ENCODE measurements at regions not wholly inside any gene's neighbourhood (a gene's known extent, or its start where the extent isn't known, plus 50 kb on each side); places are given as distances from the start of the nearest gene placed in this dataset.

- no peak for DNase-seq
- no peaks in the 10 kb centered on the region for H3K27me3 ChIP-seq (ENCODE audit: control insufficient read depth, insufficient read depth, low read length, poor library complexity, severe bottlenecking)
- Mint-ChIP-seq H3K27me3 (ENCODE audit: insufficient read depth) (peaks cover 3% of the 10 kb centered on the region), H3K27ac (no peak overlapping the region), H3K4me3 (no peak overlapping the region), H3K9me3 (peaks cover 4% of the 10 kb centered on the region), H3K36me3 (ENCODE audit: low read depth) (no peaks in the 10 kb centered on the region), H3K4me1 (peaks cover 17% of the 10 kb centered on the region)
- no peak overlapping the region for H3K4me3 ChIP-seq (ENCODE audit: low read length)
- H3K4me1 ChIP-seq (ENCODE audit: control insufficient read depth, insufficient read depth, low read length) = peaks cover 6% of the 10 kb centered on the region
- TF ChIP-seq CTCF (conservative IDR thresholded peaks at IDR 0.05) = no peak
- H3K9me3 ChIP-seq (ENCODE audit: control insufficient read depth, low read length) = peaks cover 18% of the 10 kb centered on the region
- WGBS, 2 experiments (ENCODE audit: insufficient coverage in 1 of 2, insufficient read length in 1 of 2) = 92 to 94% methylated on average over 6 to 8 of the region's 8 CpGs
- H3K36me3 ChIP-seq (ENCODE audit: control insufficient read depth, insufficient read depth, low read length) = no peaks in the 10 kb centered on the region
- H3K27ac ChIP-seq (ENCODE audit: low read depth, low read length) = no peak overlapping the region
- no peak overlapping the region for H3K9ac ChIP-seq (ENCODE audit: extremely low read depth, low read length, poor library complexity, severe bottlenecking)
Observed at GRCh38 chr2:105488285-105488684, 89.4 kb upstream of the FHL2 start.

DNA sequence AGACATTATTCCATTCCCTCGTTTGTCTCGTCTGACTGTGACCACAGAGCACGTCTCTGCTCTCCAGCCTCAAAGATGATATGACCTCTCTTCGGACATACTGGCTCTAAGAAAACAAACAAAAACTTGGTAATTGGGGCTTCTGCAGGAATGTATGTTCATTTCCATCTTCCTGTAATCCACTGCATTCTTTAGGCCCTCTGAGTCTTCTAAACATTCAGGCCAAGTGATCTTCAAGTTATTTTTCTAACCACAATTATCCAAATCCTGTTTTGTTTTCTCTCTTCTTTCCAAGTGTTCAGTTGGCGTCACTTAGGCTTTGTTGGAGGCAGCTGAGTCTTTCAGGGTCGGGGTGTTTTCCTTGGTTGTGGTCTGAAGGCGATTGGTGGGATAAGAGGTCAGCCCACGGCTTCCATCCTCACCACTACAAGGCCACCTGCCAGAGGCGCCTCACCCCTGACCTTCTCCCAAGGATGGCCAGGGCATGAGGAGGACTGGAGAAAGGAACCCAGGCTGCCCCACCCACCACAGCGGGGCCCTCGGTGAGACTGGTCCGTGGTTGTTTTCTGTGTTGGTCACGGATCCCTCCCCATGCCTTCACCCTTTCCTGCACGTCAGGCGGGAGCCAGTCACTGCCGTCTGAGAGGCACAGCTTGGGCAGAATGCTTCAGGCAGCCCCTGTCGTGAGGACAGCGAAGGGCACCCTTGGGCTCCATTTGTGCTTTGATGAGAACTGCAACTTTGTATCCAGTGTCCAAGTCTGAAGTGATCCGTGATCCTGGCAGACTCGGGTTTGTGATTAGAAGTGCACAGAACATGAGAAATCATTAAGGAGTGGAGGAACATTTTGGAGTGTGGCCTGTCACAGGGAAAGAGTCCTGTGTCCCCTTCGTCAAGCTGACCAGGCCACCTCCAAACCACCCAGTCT, 88.6 kb upstream of the FHL2 start:
- Histone ChIP-seq H3K36me3 (ENCODE audit: control insufficient read depth, insufficient read depth, low read length) (no peaks in the 10 kb centered on the region), H3K9me3 (ENCODE audit: control insufficient read depth, low read length) (peaks cover 9% of the 10 kb centered on the region), H3K27ac (ENCODE audit: low read depth, low read length) (no peak overlapping the region), H3K4me1 (ENCODE audit: control insufficient read depth, insufficient read depth, low read length) (peaks cover 6% of the 10 kb centered on the region), H3K9ac (ENCODE audit: extremely low read depth, low read length, poor library complexity, severe bottlenecking) (no peak overlapping the region), H3K4me3 (ENCODE audit: low read length) (no peak overlapping the region), H3K27me3 (ENCODE audit: control insufficient read depth, insufficient read depth, low read length, poor library complexity, severe bottlenecking) (no peaks in the 10 kb centered on the region)
- Mint-ChIP-seq H3K4me1 (peaks cover 17% of the 10 kb centered on the region), H3K9me3 (no peaks in the 10 kb centered on the region), H3K27me3 (ENCODE audit: insufficient read depth) (peaks cover 3% of the 10 kb centered on the region), H3K4me3 (no peak overlapping the region), H3K36me3 (ENCODE audit: low read depth) (no peaks in the 10 kb centered on the region), H3K27ac (no peak overlapping the region)
- WGBS, 2 experiments (ENCODE audit: insufficient coverage in 1 of 2, insufficient read length in 1 of 2) = 92 to 95% methylated on average over 11 to 20 of the region's 21 CpGs
- DNase-seq = no peak
- TF ChIP-seq CTCF (conservative IDR thresholded peaks at IDR 0.05) = no peak

DNA sequence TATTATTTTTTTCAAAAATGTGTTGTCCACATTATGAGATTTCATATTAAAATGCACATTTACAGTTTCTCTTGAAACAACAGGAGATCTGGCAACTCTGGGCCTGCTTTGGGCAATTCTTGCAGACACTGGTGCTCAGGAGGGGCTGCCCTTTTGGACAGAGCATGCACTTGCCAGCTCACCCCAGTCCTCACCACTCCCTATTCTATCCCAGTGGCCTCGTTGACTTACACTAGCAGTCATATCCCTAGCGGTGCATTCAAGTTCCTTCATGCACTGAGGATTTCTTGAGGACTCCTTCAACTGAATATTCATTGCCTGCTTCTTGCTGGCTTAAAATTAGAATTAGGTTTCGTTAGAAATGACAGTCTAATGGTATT, 87.9 kb upstream of the FHL2 start:
- no peak for TF ChIP-seq CTCF (conservative IDR thresholded peaks at IDR 0.05)
- Mint-ChIP-seq H3K4me1 (peaks cover 17% of the 10 kb centered on the region), H3K4me3 (no peak overlapping the region), H3K36me3 (ENCODE audit: low read depth) (no peaks in the 10 kb centered on the region), H3K9me3 (no peaks in the 10 kb centered on the region), H3K27ac (no peak overlapping the region), H3K27me3 (ENCODE audit: insufficient read depth) (no peaks in the 10 kb centered on the region)
- peaks cover 5% of the 10 kb centered on the region for H3K9me3 ChIP-seq (ENCODE audit: control insufficient read depth, low read length)
- peaks cover 6% of the 10 kb centered on the region for H3K4me1 ChIP-seq (ENCODE audit: control insufficient read depth, insufficient read depth, low read length)
- no peak overlapping the region for H3K4me3 ChIP-seq (ENCODE audit: low read length)
- H3K27me3 ChIP-seq (ENCODE audit: control insufficient read depth, insufficient read depth, low read length, poor library complexity, severe bottlenecking) = no peaks in the 10 kb centered on the region
- no peak overlapping the region for H3K27ac ChIP-seq (ENCODE audit: low read depth, low read length)
- H3K36me3 ChIP-seq (ENCODE audit: control insufficient read depth, insufficient read depth, low read length) = no peaks in the 10 kb centered on the region
- DNase-seq = no peak
- 89 to 96% methylated on average over 3 of the region's 3 CpGs for WGBS, 2 experiments (ENCODE audit: insufficient coverage in 1 of 2, insufficient read length in 1 of 2)
- H3K9ac ChIP-seq (ENCODE audit: extremely low read depth, low read length, poor library complexity, severe bottlenecking) = no peak overlapping the region

All from endodermal cell (in vitro differentiated cells).